ENCODE measurements at regions not wholly inside any gene's neighbourhood (a gene's known extent, or its start where the extent isn't known, plus 50 kb on each side); places are given as distances from the start of the nearest gene placed in this dataset.

GRCh38 chr21:23960769-23961168 is 1646.5 kb downstream of the MRPL39 start:
- no peak overlapping the region for H3K27ac ChIP-seq (ENCODE audit: low read depth in 1 of 2, low read length in 1 of 2)
- no peaks in the 10 kb centered on the region for H3K4me1 ChIP-seq (ENCODE audit: control insufficient read depth in 2 of 2, insufficient read depth in 2 of 2, low read length in 2 of 2)
- H3K36me3 ChIP-seq (ENCODE audit: control insufficient read depth in 2 of 2, insufficient read depth in 2 of 2, low read length in 1 of 2) = no peaks in the 10 kb centered on the region
- no peak overlapping the region for H3K4me3 ChIP-seq (ENCODE audit: low read length in 2 of 2)
- no peaks in the 10 kb centered on the region for H3K9me3 ChIP-seq (ENCODE audit: control insufficient read depth in 2 of 2, insufficient read depth in 1 of 2, low read length in 1 of 2)
- no peak for DNase-seq (ENCODE audit: low read depth in 6 of 9, low spot score in 9 of 9)
- no peaks in the 10 kb centered on the region for H3K27me3 ChIP-seq (ENCODE audit: control insufficient read depth in 2 of 2, insufficient read depth in 1 of 2, low read length in 1 of 2)
- WGBS = 96% methylated on average over 2 of the region's 2 CpGs

DNA sequence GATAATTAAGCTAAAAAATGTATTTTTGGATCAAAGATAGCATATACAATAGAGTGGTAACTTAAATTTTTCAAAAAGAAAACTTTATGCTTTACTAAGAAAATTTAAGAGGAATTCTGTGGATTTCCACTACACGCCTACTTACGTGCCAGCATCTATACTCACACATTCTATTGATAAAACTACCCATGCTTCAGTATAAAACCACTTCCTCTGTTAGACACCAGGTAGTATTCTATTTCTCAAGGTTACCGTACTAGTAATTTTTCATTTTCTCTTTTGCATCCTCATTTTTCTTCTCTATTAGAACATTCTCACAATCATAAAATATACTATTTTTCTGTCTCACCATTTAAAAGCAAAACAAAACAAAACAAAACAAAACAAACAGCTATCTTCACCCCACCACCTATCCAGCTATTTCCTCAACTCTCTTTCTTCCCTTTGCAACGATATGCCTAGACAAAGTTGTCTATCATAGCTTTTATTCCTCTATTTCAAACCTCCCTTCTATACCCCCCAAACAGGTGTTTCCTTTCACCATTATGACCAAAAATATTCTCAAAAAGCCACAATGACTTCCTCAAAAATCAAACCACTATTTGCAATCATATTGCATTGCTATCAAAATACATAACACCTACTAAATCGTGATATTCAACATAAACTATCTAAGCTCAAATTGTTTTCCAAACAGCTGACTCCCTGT is 1652.0 kb downstream of the MRPL39 start:
- Histone ChIP-seq H3K4me3 (ENCODE audit: low read length in 2 of 2) (no peak overlapping the region), H3K27ac (ENCODE audit: low read depth in 1 of 2, low read length in 1 of 2) (no peak overlapping the region)
- WGBS = 9% methylated on average over 5 of the region's 5 CpGs

DNA sequence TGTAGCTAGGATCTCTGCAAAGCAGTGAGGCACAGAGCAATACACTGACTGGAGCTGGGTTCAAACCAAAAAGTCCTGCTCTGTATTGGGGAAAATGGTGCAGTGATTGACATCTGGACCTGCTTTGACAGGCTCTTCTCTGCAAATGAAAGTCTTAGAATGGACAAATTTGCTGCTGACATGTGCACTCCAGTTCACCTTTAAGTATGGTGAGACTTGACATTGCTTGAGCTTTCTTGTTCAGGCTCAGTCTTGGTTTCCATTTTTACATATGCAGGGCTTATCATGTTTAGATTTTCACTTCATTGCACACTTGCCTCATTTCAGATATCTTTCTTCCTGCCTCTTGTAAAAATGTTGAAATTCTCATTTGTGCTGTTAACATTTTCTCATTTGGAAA is 1655.0 kb downstream of the MRPL39 start:
- Histone ChIP-seq H3K9me3 (ENCODE audit: control insufficient read depth in 2 of 2, insufficient read depth in 1 of 2, low read length in 1 of 2) (no peaks in the 10 kb centered on the region), H3K36me3 (ENCODE audit: control insufficient read depth in 2 of 2, insufficient read depth in 2 of 2, low read length in 1 of 2) (no peaks in the 10 kb centered on the region), H3K27ac (ENCODE audit: low read depth in 1 of 2, low read length in 1 of 2) (no peak overlapping the region), H3K4me1 (ENCODE audit: control insufficient read depth in 2 of 2, insufficient read depth in 2 of 2, low read length in 2 of 2) (no peaks in the 10 kb centered on the region), H3K27me3 (ENCODE audit: control insufficient read depth in 2 of 2, insufficient read depth in 1 of 2, low read length in 1 of 2) (no peaks in the 10 kb centered on the region), H3K4me3 (ENCODE audit: low read length in 2 of 2) (no peak overlapping the region)
- DNase-seq (ENCODE audit: low read depth in 6 of 9, low spot score in 9 of 9) = no peak

More for the DNA sequence above, 1652.0 kb downstream of the MRPL39 start:
- no peaks in the 10 kb centered on the region for H3K27me3 ChIP-seq (ENCODE audit: control insufficient read depth in 2 of 2, insufficient read depth in 1 of 2, low read length in 1 of 2)
- no peaks in the 10 kb centered on the region for H3K4me1 ChIP-seq (ENCODE audit: control insufficient read depth in 2 of 2, insufficient read depth in 2 of 2, low read length in 2 of 2)
- H3K9me3 ChIP-seq (ENCODE audit: control insufficient read depth in 2 of 2, insufficient read depth in 1 of 2, low read length in 1 of 2) = no peaks in the 10 kb centered on the region
- peak in 1 of 9 donors; percentile 10 for DNase-seq (ENCODE audit: low read depth in 6 of 9, low spot score in 9 of 9)
- H3K36me3 ChIP-seq (ENCODE audit: control insufficient read depth in 2 of 2, insufficient read depth in 2 of 2, low read length in 1 of 2) = no peaks in the 10 kb centered on the region

- Histone ChIP-seq H3K27me3 (ENCODE audit: control insufficient read depth in 2 of 2, insufficient read depth in 1 of 2, low read length in 1 of 2) (no peaks in the 10 kb centered on the region), H3K36me3 (ENCODE audit: control insufficient read depth in 2 of 2, insufficient read depth in 2 of 2, low read length in 1 of 2) (no peaks in the 10 kb centered on the region), H3K4me3 (ENCODE audit: low read length in 2 of 2) (no peak overlapping the region), H3K9me3 (ENCODE audit: control insufficient read depth in 2 of 2, insufficient read depth in 1 of 2, low read length in 1 of 2) (no peaks in the 10 kb centered on the region), H3K4me1 (ENCODE audit: control insufficient read depth in 2 of 2, insufficient read depth in 2 of 2, low read length in 2 of 2) (no peaks in the 10 kb centered on the region), H3K27ac (ENCODE audit: low read depth in 1 of 2, low read length in 1 of 2) (no peak overlapping the region)
- DNase-seq (ENCODE audit: low read depth in 6 of 9, low spot score in 9 of 9) = no peak
Measured at GRCh38 chr21:23951251-23951650, 1656.0 kb downstream of the MRPL39 start.

DNA sequence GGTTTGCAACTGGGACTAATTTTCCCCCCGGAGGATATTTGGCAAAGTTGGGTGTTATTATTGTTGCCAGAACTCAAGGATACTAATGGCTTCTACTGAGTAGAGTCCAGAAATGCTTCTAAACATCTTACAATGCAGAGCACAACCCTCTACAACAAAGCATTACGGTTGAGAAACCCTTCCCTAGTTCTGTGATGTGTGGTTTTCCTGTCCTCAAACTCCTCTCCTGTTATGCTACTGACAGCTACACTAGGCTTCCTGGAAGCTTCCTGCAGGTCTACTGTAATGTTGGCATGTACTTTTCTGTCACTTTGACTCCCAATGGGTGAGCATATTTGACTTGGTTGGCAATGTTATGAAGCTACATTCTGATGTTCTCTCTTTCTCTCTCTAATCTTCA is 1656.9 kb downstream of the MRPL39 start:
- no peaks in the 10 kb centered on the region for H3K36me3 ChIP-seq (ENCODE audit: control insufficient read depth in 2 of 2, insufficient read depth in 2 of 2, low read length in 1 of 2)
- DNase-seq (ENCODE audit: low read depth in 6 of 9, low spot score in 9 of 9) = peak in 2 of 9 donors; percentile 10 to 23
- no peak overlapping the region for H3K4me3 ChIP-seq (ENCODE audit: low read length in 2 of 2)
- H3K27me3 ChIP-seq (ENCODE audit: control insufficient read depth in 2 of 2, insufficient read depth in 1 of 2, low read length in 1 of 2) = no peaks in the 10 kb centered on the region
- H3K27ac ChIP-seq (ENCODE audit: low read depth in 1 of 2, low read length in 1 of 2) = no peak overlapping the region
- 61% methylated on average over 2 of the region's 2 CpGs for WGBS
- no peaks in the 10 kb centered on the region for H3K9me3 ChIP-seq (ENCODE audit: control insufficient read depth in 2 of 2, insufficient read depth in 1 of 2, low read length in 1 of 2)
- no peaks in the 10 kb centered on the region for H3K4me1 ChIP-seq (ENCODE audit: control insufficient read depth in 2 of 2, insufficient read depth in 2 of 2, low read length in 2 of 2)

- Histone ChIP-seq H3K4me3 (ENCODE audit: low read length in 2 of 2) (no peak overlapping the region), H3K27me3 (ENCODE audit: control insufficient read depth in 2 of 2, insufficient read depth in 1 of 2, low read length in 1 of 2) (no peaks in the 10 kb centered on the region), H3K4me1 (ENCODE audit: control insufficient read depth in 2 of 2, insufficient read depth in 2 of 2, low read length in 2 of 2) (no peaks in the 10 kb centered on the region), H3K27ac (ENCODE audit: low read depth in 1 of 2, low read length in 1 of 2) (no peak overlapping the region), H3K9me3 (ENCODE audit: control insufficient read depth in 2 of 2, insufficient read depth in 1 of 2, low read length in 1 of 2) (no peaks in the 10 kb centered on the region), H3K36me3 (ENCODE audit: control insufficient read depth in 2 of 2, insufficient read depth in 2 of 2, low read length in 1 of 2) (no peaks in the 10 kb centered on the region)
- WGBS = 65% methylated on average over 2 of the region's 2 CpGs
- DNase-seq (ENCODE audit: low read depth in 6 of 9, low spot score in 9 of 9) = peak in 1 of 9 donors; percentile 26
Measured at GRCh38 chr21:23949493-23949892, 1657.8 kb downstream of the MRPL39 start.

DNA sequence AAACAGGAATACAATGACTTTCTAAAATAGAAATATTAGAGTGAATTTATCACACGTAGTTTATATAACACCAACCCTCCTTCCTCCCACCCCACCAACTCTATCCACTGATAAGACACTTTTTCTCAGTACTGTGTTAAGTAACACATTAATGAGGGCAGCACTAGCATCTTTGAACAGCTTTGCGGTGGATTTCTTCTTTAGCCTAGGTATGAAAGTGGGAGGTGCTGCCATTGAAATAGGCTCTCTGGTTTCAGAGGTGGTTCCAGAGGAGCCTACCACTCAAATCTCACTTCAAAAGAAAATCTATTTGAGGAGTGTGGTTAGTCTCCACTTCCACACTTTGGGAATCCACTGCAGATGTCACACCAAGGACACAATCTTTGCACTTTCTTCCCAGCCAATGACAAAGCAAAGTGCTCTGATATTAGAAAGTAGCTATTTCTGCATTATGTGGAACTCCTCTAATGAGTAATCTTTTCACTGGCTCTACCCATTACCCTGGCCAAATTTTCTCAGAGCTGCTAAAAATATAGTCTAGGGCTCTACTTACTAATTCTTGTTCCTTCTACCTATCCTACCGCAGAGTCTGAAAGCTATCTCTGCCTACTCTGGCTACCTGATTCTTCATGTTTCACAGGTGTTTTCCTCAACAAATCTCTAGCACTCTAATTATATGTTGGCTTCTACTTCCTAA is 1667.8 kb downstream of the MRPL39 start:
- DNase-seq (ENCODE audit: low read depth in 6 of 9, low spot score in 9 of 9) = no peak
- Histone ChIP-seq H3K27ac (ENCODE audit: low read depth in 1 of 2, low read length in 1 of 2) (no peak overlapping the region), H3K27me3 (ENCODE audit: control insufficient read depth in 2 of 2, insufficient read depth in 1 of 2, low read length in 1 of 2) (no peaks in the 10 kb centered on the region), H3K36me3 (ENCODE audit: control insufficient read depth in 2 of 2, insufficient read depth in 2 of 2, low read length in 1 of 2) (no peaks in the 10 kb centered on the region), H3K9me3 (ENCODE audit: control insufficient read depth in 2 of 2, insufficient read depth in 1 of 2, low read length in 1 of 2) (no peaks in the 10 kb centered on the region), H3K4me1 (ENCODE audit: control insufficient read depth in 2 of 2, insufficient read depth in 2 of 2, low read length in 2 of 2) (no peaks in the 10 kb centered on the region), H3K4me3 (ENCODE audit: low read length in 2 of 2) (no peak overlapping the region)
- WGBS = 67% methylated on average over 3 of the region's 3 CpGs

GRCh38 chr21:23936991-23937390 is 1670.3 kb downstream of the MRPL39 start:
- Histone ChIP-seq H3K36me3 (ENCODE audit: control insufficient read depth in 2 of 2, insufficient read depth in 2 of 2, low read length in 1 of 2) (no peaks in the 10 kb centered on the region), H3K9me3 (ENCODE audit: control insufficient read depth in 2 of 2, insufficient read depth in 1 of 2, low read length in 1 of 2) (no peaks in the 10 kb centered on the region), H3K4me3 (ENCODE audit: low read length in 2 of 2) (no peak overlapping the region), H3K27me3 (ENCODE audit: control insufficient read depth in 2 of 2, insufficient read depth in 1 of 2, low read length in 1 of 2) (no peaks in the 10 kb centered on the region), H3K27ac (ENCODE audit: low read depth in 1 of 2, low read length in 1 of 2) (no peak overlapping the region), H3K4me1 (ENCODE audit: control insufficient read depth in 2 of 2, insufficient read depth in 2 of 2, low read length in 2 of 2) (no peaks in the 10 kb centered on the region)
- 73% methylated on average over 2 of the region's 2 CpGs for WGBS
- no peak for DNase-seq (ENCODE audit: low read depth in 6 of 9, low spot score in 9 of 9)

DNA sequence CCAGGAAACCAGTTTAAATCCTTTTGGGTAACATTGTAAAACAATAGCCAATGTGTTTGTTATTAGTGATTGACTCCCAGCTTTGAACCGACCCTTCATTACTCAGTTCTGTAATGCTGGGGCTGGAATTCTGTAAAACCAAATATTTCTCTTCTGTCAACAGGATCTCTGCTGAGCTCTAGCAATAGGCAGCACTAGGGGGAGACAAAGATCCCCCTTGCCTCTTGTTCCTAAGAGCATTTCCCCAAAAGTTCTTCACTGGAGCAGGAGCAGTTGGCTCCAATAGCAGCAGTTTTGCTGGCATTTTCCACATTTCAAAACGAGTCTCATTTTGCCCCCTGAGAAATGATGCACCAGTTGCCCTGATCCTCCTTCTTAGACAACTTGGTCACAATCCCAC is 1671.1 kb downstream of the MRPL39 start:
- Histone ChIP-seq H3K27me3 (ENCODE audit: control insufficient read depth in 2 of 2, insufficient read depth in 1 of 2, low read length in 1 of 2) (no peaks in the 10 kb centered on the region), H3K4me3 (ENCODE audit: low read length in 2 of 2) (no peak overlapping the region), H3K36me3 (ENCODE audit: control insufficient read depth in 2 of 2, insufficient read depth in 2 of 2, low read length in 1 of 2) (no peaks in the 10 kb centered on the region), H3K27ac (ENCODE audit: low read depth in 1 of 2, low read length in 1 of 2) (no peak overlapping the region), H3K4me1 (ENCODE audit: control insufficient read depth in 2 of 2, insufficient read depth in 2 of 2, low read length in 2 of 2) (no peaks in the 10 kb centered on the region), H3K9me3 (ENCODE audit: control insufficient read depth in 2 of 2, insufficient read depth in 1 of 2, low read length in 1 of 2) (no peaks in the 10 kb centered on the region)
- WGBS = 90% methylated on average over 2 of the region's 2 CpGs
- peak in 2 of 9 donors; percentile 18 to 28 for DNase-seq (ENCODE audit: low read depth in 6 of 9, low spot score in 9 of 9)
